ENCODE measurements at regions not wholly inside any gene's neighbourhood (a gene's known extent, or its start where the extent isn't known, plus 50 kb on each side); places are given as distances from the start of the nearest gene placed in this dataset.

GRCh38 chr9:7461791-7462190, 337.8 kb downstream of the DMAC1 start:
- no peak overlapping the region for H3K4me3 ChIP-seq
- no peaks in the 10 kb centered on the region for H3K9me3 ChIP-seq
- H3K27ac ChIP-seq = no peak overlapping the region
- no peak for TF ChIP-seq CTCF (IDR thresholded peaks at IDR 0.05)
- H3K27me3 ChIP-seq = no peaks in the 10 kb centered on the region
- no peaks in the 10 kb centered on the region for H3K36me3 ChIP-seq
- no peaks in the 10 kb centered on the region for H3K4me1 ChIP-seq
- no peak for ATAC-seq
- intact Hi-C loops (cut with DNase I) = no loop called here
- no peak for DNase-seq

GRCh38 chr9:7456793-7457530, 342.6 kb downstream of the DMAC1 start:
- Histone ChIP-seq H3K27me3 (no peaks in the 10 kb centered on the region), H3K4me1 (no peaks in the 10 kb centered on the region), H3K36me3 (no peaks in the 10 kb centered on the region), H3K4me3 (no peak overlapping the region), H3K27ac (no peak overlapping the region), H3K9me3 (no peaks in the 10 kb centered on the region)
- no peak for ATAC-seq
- DNase-seq = no peak
- intact Hi-C loops (cut with DNase I) = no loop called here
- TF ChIP-seq CTCF (IDR thresholded peaks at IDR 0.05) = no peak

GRCh38 chr9:7456377-7456776, 343.2 kb downstream of the DMAC1 start:
- no peak for DNase-seq
- TF ChIP-seq CTCF (IDR thresholded peaks at IDR 0.05) = no peak
- intact Hi-C loops (cut with DNase I) = no loop called here

GRCh38 chr9:7454624-7455023, 345.0 kb downstream of the DMAC1 start:
- Histone ChIP-seq H3K9me3 (no peaks in the 10 kb centered on the region), H3K27ac (no peak overlapping the region), H3K4me3 (no peak overlapping the region), H3K4me1 (no peaks in the 10 kb centered on the region), H3K36me3 (no peaks in the 10 kb centered on the region), H3K27me3 (no peaks in the 10 kb centered on the region)
- DNase-seq (no peak), ATAC-seq (no peak)
- no peak for TF ChIP-seq CTCF (IDR thresholded peaks at IDR 0.05)
- intact Hi-C loops (cut with DNase I) = no loop called here

More at GRCh38 chr9:7456377-7456776, 343.2 kb downstream of the DMAC1 start:
- Histone ChIP-seq H3K4me1 (no peaks in the 10 kb centered on the region), H3K27ac (no peak overlapping the region), H3K36me3 (no peaks in the 10 kb centered on the region), H3K4me3 (no peak overlapping the region), H3K27me3 (no peaks in the 10 kb centered on the region), H3K9me3 (no peaks in the 10 kb centered on the region)
- ATAC-seq = no peak

- intact Hi-C loops (cut with DNase I) = no loop called here
- no peak overlapping the region for H3K27ac ChIP-seq
- no peaks in the 10 kb centered on the region for H3K9me3 ChIP-seq
- no peaks in the 10 kb centered on the region for H3K27me3 ChIP-seq
- H3K36me3 ChIP-seq = no peaks in the 10 kb centered on the region
- DNase-seq = no peak
- no peak overlapping the region for H3K4me3 ChIP-seq
- no peaks in the 10 kb centered on the region for H3K4me1 ChIP-seq
- TF ChIP-seq CTCF (IDR thresholded peaks at IDR 0.05) = no peak
- no peak for ATAC-seq
Observed at GRCh38 chr9:7452378-7452777, 347.2 kb downstream of the DMAC1 start.

Data from left lung (tissue), 4 donors.